ENCODE measurements at regions not wholly inside any gene's neighbourhood (a gene's known extent, or its start where the extent isn't known, plus 50 kb on each side); places are given as distances from the start of the nearest gene placed in this dataset.
A peak's percentile ranks its signal among the peaks of the same experiment; 100 is the strongest.

GRCh38 chr21:41648591-41649031, 118.2 kb downstream of the RIPK4 start:
- Histone ChIP-seq H3K4me1 (ENCODE audit: control insufficient read depth, insufficient read depth, low read length) (peaks cover 27% of the 10 kb centered on the region), H3K9ac (ENCODE audit: low read length) (no peak overlapping the region), H3K9me3 (ENCODE audit: control insufficient read depth, low read length) (no peaks in the 10 kb centered on the region), H3K27me3 (replicated peaks; ENCODE audit: control insufficient read depth, insufficient read depth, low read length) (no peaks in the 10 kb centered on the region), H3K4me3 (ENCODE audit: low read length) (no peak overlapping the region), H3K36me3 (ENCODE audit: control insufficient read depth, insufficient read depth, low read length, severe bottlenecking) (no peaks in the 10 kb centered on the region)
- DNase-seq (ENCODE audit: low read depth) = peak; percentile 67

GRCh38 chr21:41647806-41648561, 118.9 kb downstream of the RIPK4 start:
- no peaks in the 10 kb centered on the region for H3K9me3 ChIP-seq (ENCODE audit: control insufficient read depth, low read length)
- no peak for DNase-seq (ENCODE audit: low read depth)
- H3K4me1 ChIP-seq (ENCODE audit: control insufficient read depth, insufficient read depth, low read length) = peaks cover 23% of the 10 kb centered on the region
- no peak overlapping the region for H3K9ac ChIP-seq (ENCODE audit: low read length)
- no peaks in the 10 kb centered on the region for H3K36me3 ChIP-seq (ENCODE audit: control insufficient read depth, insufficient read depth, low read length, severe bottlenecking)
- H3K27me3 ChIP-seq (replicated peaks; ENCODE audit: control insufficient read depth, insufficient read depth, low read length) = no peaks in the 10 kb centered on the region
- no peak overlapping the region for H3K4me3 ChIP-seq (ENCODE audit: low read length)

GRCh38 chr21:41643246-41643966, 123.4 kb downstream of the RIPK4 start:
- H3K4me3 ChIP-seq (ENCODE audit: low read length) = no peak overlapping the region
- H3K9ac ChIP-seq (ENCODE audit: low read length) = no peak overlapping the region
- DNase-seq (ENCODE audit: low read depth) = no peak
- H3K27me3 ChIP-seq (replicated peaks; ENCODE audit: control insufficient read depth, insufficient read depth, low read length) = no peaks in the 10 kb centered on the region
- H3K9me3 ChIP-seq (ENCODE audit: control insufficient read depth, low read length) = peaks cover under 1% of the 10 kb centered on the region
- peaks cover 29% of the 10 kb centered on the region for H3K4me1 ChIP-seq (ENCODE audit: control insufficient read depth, insufficient read depth, low read length)
- no peaks in the 10 kb centered on the region for H3K36me3 ChIP-seq (ENCODE audit: control insufficient read depth, insufficient read depth, low read length, severe bottlenecking)

- Histone ChIP-seq H3K4me3 (ENCODE audit: low read length) (peak overlapping the region; percentile 57), H3K36me3 (ENCODE audit: control insufficient read depth, insufficient read depth, low read length, severe bottlenecking) (no peaks in the 10 kb centered on the region), H3K27me3 (replicated peaks; ENCODE audit: control insufficient read depth, insufficient read depth, low read length) (no peaks in the 10 kb centered on the region), H3K9ac (ENCODE audit: low read length) (peak overlapping the region; percentile 73), H3K4me1 (ENCODE audit: control insufficient read depth, insufficient read depth, low read length) (peaks cover 24% of the 10 kb centered on the region), H3K9me3 (ENCODE audit: control insufficient read depth, low read length) (peaks cover 6% of the 10 kb centered on the region)
- peak; percentile 94 for DNase-seq (ENCODE audit: low read depth)
Measured at GRCh38 chr21:41641821-41642701, 124.8 kb downstream of the RIPK4 start.

GRCh38 chr21:41641510-41641815, 125.4 kb downstream of the RIPK4 start:
- Histone ChIP-seq H3K9me3 (ENCODE audit: control insufficient read depth, low read length) (peaks cover 6% of the 10 kb centered on the region), H3K4me3 (ENCODE audit: low read length) (peak overlapping the region; percentile 21)

GRCh38 chr21:41640748-41641509, 125.9 kb downstream of the RIPK4 start:
- no peak overlapping the region for H3K4me3 ChIP-seq (ENCODE audit: low read length)
- H3K9me3 ChIP-seq (ENCODE audit: control insufficient read depth, low read length) = peaks cover 6% of the 10 kb centered on the region
- no peaks in the 10 kb centered on the region for H3K27me3 ChIP-seq (replicated peaks; ENCODE audit: control insufficient read depth, insufficient read depth, low read length)
- DNase-seq (ENCODE audit: low read depth) = peak; percentile 66
- H3K4me1 ChIP-seq (ENCODE audit: control insufficient read depth, insufficient read depth, low read length) = peaks cover 24% of the 10 kb centered on the region
- no peaks in the 10 kb centered on the region for H3K36me3 ChIP-seq (ENCODE audit: control insufficient read depth, insufficient read depth, low read length, severe bottlenecking)
- H3K9ac ChIP-seq (ENCODE audit: low read length) = peak overlapping the region; percentile 73

More at GRCh38 chr21:41641510-41641815, 125.4 kb downstream of the RIPK4 start:
- H3K27me3 ChIP-seq (replicated peaks; ENCODE audit: control insufficient read depth, insufficient read depth, low read length) = no peaks in the 10 kb centered on the region
- H3K4me1 ChIP-seq (ENCODE audit: control insufficient read depth, insufficient read depth, low read length) = peaks cover 24% of the 10 kb centered on the region
- H3K9ac ChIP-seq (ENCODE audit: low read length) = peak overlapping the region; percentile 73
- no peaks in the 10 kb centered on the region for H3K36me3 ChIP-seq (ENCODE audit: control insufficient read depth, insufficient read depth, low read length, severe bottlenecking)
- DNase-seq (ENCODE audit: low read depth) = no peak

GRCh38 chr21:41639766-41640165, 127.1 kb downstream of the RIPK4 start:
- Histone ChIP-seq H3K27me3 (replicated peaks; ENCODE audit: control insufficient read depth, insufficient read depth, low read length) (no peaks in the 10 kb centered on the region), H3K9ac (ENCODE audit: low read length) (no peak overlapping the region), H3K36me3 (ENCODE audit: control insufficient read depth, insufficient read depth, low read length, severe bottlenecking) (no peaks in the 10 kb centered on the region), H3K4me3 (ENCODE audit: low read length) (no peak overlapping the region), H3K4me1 (ENCODE audit: control insufficient read depth, insufficient read depth, low read length) (peaks cover 24% of the 10 kb centered on the region), H3K9me3 (ENCODE audit: control insufficient read depth, low read length) (peaks cover 6% of the 10 kb centered on the region)
- DNase-seq (ENCODE audit: low read depth) = no peak

- DNase-seq (ENCODE audit: low read depth) = no peak
- Histone ChIP-seq H3K36me3 (ENCODE audit: control insufficient read depth, insufficient read depth, low read length, severe bottlenecking) (no peaks in the 10 kb centered on the region), H3K9ac (ENCODE audit: low read length) (no peak overlapping the region), H3K4me1 (ENCODE audit: control insufficient read depth, insufficient read depth, low read length) (peaks cover 24% of the 10 kb centered on the region), H3K9me3 (ENCODE audit: control insufficient read depth, low read length) (peaks cover 6% of the 10 kb centered on the region), H3K4me3 (ENCODE audit: low read length) (no peak overlapping the region), H3K27me3 (replicated peaks; ENCODE audit: control insufficient read depth, insufficient read depth, low read length) (no peaks in the 10 kb centered on the region)
Measured at GRCh38 chr21:41639336-41639735, 127.5 kb downstream of the RIPK4 start.

GRCh38 chr21:41638201-41638790, 128.6 kb downstream of the RIPK4 start:
- Histone ChIP-seq H3K9me3 (ENCODE audit: control insufficient read depth, low read length) (peaks cover 6% of the 10 kb centered on the region), H3K36me3 (ENCODE audit: control insufficient read depth, insufficient read depth, low read length, severe bottlenecking) (no peaks in the 10 kb centered on the region), H3K4me1 (ENCODE audit: control insufficient read depth, insufficient read depth, low read length) (peaks cover 24% of the 10 kb centered on the region), H3K4me3 (ENCODE audit: low read length) (no peak overlapping the region), H3K9ac (ENCODE audit: low read length) (no peak overlapping the region), H3K27me3 (replicated peaks; ENCODE audit: control insufficient read depth, insufficient read depth, low read length) (no peaks in the 10 kb centered on the region)
- DNase-seq (ENCODE audit: low read depth) = no peak
